Mucosa of descending colon (tissue), 3 donors: ENCODE measurements at regions not wholly inside any gene's neighbourhood (a gene's known extent, or its start where the extent isn't known, plus 50 kb on each side); places are given as distances from the start of the nearest gene placed in this dataset.

ENCODE experiments used
- ATAC-seq: fragments of 200-7000 bp; cut with Tn5 transposase; one replicate; pipeline ENCODE4 v1.9.1; 2020; ENCODE audit warnings: mild to moderate bottlenecking, moderate library complexity
- DNase-seq, 3 donors: peaks; one replicate each; pipeline ENCODE4 v3.0.0-alpha.2; 2020
- H3K36me3 ChIP-seq: fragments of 200-600 bp; one replicate; pipeline ENCODE4 v1.8.0; 2021; ENCODE audit warnings: low read depth, mild to moderate bottlenecking
- H3K4me1 ChIP-seq: fragments of 200-600 bp; one replicate; pipeline ENCODE4 v1.8.0; 2021; ENCODE audit warnings: low read depth, mild to moderate bottlenecking
- H3K4me3 ChIP-seq: fragments of 200-600 bp; one replicate; pipeline ENCODE4 v1.8.0; 2021; ENCODE audit warnings: mild to moderate bottlenecking
- H3K9me3 ChIP-seq: fragments of 200-600 bp; one replicate; pipeline ENCODE4 v1.8.0; 2021; ENCODE audit warnings: mild to moderate bottlenecking
- intact Hi-C, 2 donors: fragments of 100-400 bp; cut with DNase I in 1 of 2; cut with micrococcal nuclease in 1 of 2; formaldehyde crosslinking; loops; one replicate each; pipeline versions ENCODE4 v1.11.0 to v1.11.1; 2022; cut with DNase I, micrococcal nuclease
- TF ChIP-seq, protein P1 (sequence below): fragments of 200-600 bp; IDR thresholded peaks from one replicate; pipeline ENCODE4 v1.8.0; 2022; ENCODE audit warnings: antibody characterized with exemption, mild to moderate bottlenecking
- donor health status: DM: no; HTN: no; CAD: no; lungs with moderate emphysema.
- donor health status: DM: no; HTN: no; CAD: no.
- donor health status: DM: no; HTN: yes; CAD: no.

DNA sequence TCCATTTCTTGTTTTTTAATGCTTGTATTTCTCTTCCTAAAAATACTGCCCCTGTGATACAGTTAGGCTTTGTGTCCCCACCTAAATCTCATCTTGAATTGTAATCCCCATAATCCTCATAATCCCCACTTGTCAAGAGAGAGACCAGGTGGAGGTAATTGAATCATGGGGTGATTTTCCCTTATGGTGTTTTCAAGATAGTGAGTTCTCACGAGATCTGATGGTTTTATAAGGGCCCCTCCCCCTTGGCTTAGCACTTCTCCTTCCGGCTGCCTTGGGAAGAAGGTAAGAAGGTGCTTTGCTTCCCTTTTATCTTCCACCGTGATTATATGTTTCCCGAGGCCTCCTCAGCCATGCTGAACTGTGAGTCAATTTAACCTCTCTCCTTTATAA, 227.4 kb downstream of the MAN2A1 start:
- TF ChIP-seq, protein P1, sequence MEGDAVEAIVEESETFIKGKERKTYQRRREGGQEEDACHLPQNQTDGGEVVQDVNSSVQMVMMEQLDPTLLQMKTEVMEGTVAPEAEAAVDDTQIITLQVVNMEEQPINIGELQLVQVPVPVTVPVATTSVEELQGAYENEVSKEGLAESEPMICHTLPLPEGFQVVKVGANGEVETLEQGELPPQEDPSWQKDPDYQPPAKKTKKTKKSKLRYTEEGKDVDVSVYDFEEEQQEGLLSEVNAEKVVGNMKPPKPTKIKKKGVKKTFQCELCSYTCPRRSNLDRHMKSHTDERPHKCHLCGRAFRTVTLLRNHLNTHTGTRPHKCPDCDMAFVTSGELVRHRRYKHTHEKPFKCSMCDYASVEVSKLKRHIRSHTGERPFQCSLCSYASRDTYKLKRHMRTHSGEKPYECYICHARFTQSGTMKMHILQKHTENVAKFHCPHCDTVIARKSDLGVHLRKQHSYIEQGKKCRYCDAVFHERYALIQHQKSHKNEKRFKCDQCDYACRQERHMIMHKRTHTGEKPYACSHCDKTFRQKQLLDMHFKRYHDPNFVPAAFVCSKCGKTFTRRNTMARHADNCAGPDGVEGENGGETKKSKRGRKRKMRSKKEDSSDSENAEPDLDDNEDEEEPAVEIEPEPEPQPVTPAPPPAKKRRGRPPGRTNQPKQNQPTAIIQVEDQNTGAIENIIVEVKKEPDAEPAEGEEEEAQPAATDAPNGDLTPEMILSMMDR = no peak
- Histone ChIP-seq H3K4me1 (no peaks in the 10 kb centered on the region), H3K4me3 (no peak overlapping the region), H3K36me3 (no peaks in the 10 kb centered on the region), H3K9me3 (no peaks in the 10 kb centered on the region)
- ATAC-seq (no peak), DNase-seq (no peak)
- intact Hi-C loops = no loop called here

DNA sequence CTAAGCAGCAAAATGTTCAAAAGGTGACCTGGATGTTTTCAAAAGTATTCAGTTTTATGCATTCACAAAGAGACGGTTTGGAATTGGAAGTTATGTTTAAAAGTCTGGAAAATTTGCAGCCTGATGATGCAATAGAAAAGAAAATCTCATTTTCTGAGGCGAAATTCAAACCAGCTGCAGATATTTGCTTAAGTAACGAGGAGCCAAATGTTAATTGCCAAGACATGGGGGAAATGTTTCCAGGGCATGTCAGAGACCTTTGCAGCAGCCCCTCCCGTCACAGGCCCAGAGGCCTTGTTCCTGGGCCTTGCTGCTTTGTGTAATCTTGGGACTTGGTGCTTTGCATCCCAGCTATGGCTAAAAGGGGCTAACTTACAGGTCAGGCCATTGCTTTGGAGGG, 228.2 kb downstream of the MAN2A1 start:
- TF ChIP-seq, protein P1 = no peak
- intact Hi-C loops = no loop called here
- Histone ChIP-seq H3K9me3 (no peaks in the 10 kb centered on the region), H3K4me1 (no peaks in the 10 kb centered on the region), H3K36me3 (no peaks in the 10 kb centered on the region), H3K4me3 (no peak overlapping the region)
- ATAC-seq = no peak
- DNase-seq = no peak

DNA sequence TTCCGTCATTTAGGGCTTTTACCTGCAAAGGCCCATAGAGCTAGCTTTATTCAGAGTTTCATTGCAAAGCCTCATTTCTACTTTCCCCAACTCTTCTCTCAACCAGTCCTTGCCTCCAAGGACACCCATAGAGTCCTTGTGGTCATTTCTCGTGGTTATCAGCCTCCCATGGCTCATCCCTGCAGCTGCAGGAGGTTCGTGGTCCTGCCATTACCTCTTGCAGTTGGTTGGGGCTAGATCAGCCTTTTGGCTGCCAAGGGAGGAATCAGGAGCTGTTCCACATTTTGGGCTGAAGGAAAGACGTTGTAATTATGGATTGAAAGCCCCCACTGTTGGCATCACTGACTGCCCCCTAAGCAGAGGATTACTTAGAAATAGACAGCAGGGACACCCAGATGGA, 231.0 kb downstream of the MAN2A1 start:
- TF ChIP-seq, protein P1 = no peak
- intact Hi-C loops = no loop called here
- ATAC-seq (no peak), DNase-seq (no peak)
- no peaks in the 10 kb centered on the region for H3K9me3 ChIP-seq
- no peaks in the 10 kb centered on the region for H3K36me3 ChIP-seq
- H3K4me3 ChIP-seq = no peak overlapping the region
- no peaks in the 10 kb centered on the region for H3K4me1 ChIP-seq

DNA sequence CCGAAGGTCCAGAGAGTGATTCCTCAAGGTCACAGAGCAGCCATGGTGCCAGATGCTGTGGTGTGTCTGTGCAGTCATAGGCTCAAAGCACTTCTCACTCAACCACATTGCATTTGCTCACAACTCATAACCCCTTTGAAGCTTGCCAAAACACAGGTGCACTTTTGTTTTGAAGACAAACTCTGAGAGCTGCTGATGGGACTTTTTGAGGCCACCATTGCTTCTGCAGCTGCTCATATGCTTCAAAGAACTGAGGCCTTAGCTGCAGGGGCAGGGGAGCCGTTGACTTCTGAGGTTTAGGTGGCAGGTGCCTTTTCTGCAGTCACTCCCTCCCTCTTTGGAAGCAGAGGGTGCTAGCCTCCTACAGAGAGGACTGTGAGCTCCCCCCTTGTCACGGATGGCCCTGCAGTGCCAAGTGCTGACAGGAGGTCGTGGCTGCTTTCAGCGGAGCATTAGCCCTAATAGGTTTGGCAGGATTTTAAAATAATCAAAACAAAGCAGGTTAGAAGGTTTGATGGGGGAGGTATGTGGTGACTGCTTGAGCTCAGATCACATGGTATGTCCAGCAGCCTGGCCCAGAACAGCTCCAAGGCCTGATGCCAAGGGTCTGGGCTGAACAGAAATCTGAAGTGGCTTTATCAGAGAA, 232.1 kb downstream of the MAN2A1 start:
- ATAC-seq = peak; percentile 63
- H3K4me3 ChIP-seq = no peak overlapping the region
- peak in 1 of 3 donors; percentile 52 for DNase-seq
- H3K4me1 ChIP-seq = no peaks in the 10 kb centered on the region
- intact Hi-C loops = no loop called here
- no peaks in the 10 kb centered on the region for H3K36me3 ChIP-seq
- TF ChIP-seq, protein P1 = no peak
- no peaks in the 10 kb centered on the region for H3K9me3 ChIP-seq

DNA sequence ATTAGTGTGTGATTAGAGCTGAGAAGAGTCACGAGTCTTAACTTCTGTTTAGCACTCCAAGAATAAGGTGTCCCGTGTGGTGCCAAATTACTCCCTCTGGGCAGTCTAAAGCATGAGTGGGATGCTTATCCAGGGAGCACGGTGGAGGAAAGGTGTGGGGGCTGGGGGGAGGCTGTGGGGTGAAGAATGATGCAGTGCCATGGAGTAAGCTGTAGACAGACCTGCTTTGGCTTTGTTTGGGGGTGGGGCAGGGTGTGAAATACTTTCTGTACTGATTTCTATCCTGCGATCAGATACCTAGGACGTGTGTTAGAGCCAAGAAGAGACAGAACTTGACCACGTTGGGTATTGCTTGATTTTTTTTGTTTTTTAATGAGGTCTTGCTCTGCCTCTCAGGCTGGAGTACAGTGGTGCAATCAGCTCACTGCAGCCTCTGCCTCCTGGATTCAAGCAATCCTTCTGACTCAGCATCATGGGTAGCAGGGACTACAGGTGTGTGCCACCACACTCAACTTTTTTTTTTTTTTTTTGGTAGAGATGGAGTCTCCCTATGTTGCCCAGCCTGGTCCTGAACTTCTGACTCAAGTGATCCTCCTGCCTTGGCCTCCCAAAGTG, 232.8 kb downstream of the MAN2A1 start:
- Histone ChIP-seq H3K4me1 (no peaks in the 10 kb centered on the region), H3K9me3 (no peaks in the 10 kb centered on the region), H3K36me3 (no peaks in the 10 kb centered on the region), H3K4me3 (no peak overlapping the region)
- TF ChIP-seq, protein P1 = no peak
- DNase-seq = no peak
- peak; percentile 31 for ATAC-seq
- intact Hi-C loops = no loop called here
